ENCODE measurements at regions not wholly inside any gene's neighbourhood (a gene's known extent, or its start where the extent isn't known, plus 50 kb on each side); places are given as distances from the start of the nearest gene placed in this dataset.

- H3K27ac Mint-ChIP-seq: no peak overlapping the region
- Histone ChIP-seq H2AK5ac (ENCODE audit: insufficient read length, low read length) (no peak overlapping the region), H2BK12ac (ENCODE audit: insufficient read length, low read depth, low read length) (no peak overlapping the region), H3K79me2 (ENCODE audit: insufficient read depth, low read length) (no peaks in the 10 kb centered on the region), H3T11ph (ENCODE audit: low read length) (no peak overlapping the region), H3K4me1 (ENCODE audit: insufficient read depth, low read length) (no peaks in the 10 kb centered on the region; the same call in 1 of the 2 replicates), H3K79me1 (ENCODE audit: insufficient read depth, low read depth, low read length, poor library complexity, severe bottlenecking) (no peaks in the 10 kb centered on the region), H3K14ac (ENCODE audit: insufficient read depth, low read length) (no peak overlapping the region), H3K4ac (ENCODE audit: low read depth, low read length) (no peak overlapping the region), H2BK20ac (ENCODE audit: low read depth, low read length, poor library complexity, severe bottlenecking) (no peak overlapping the region), H2BK15ac (ENCODE audit: low read depth, low read length) (no peak overlapping the region), H3K27ac (ENCODE audit: insufficient read length, low read depth, low read length) (no peak overlapping the region), H2AFZ (ENCODE audit: low read length) (no peak overlapping the region), H3K9ac (ENCODE audit: extremely low read depth, insufficient read length, low read length) (no peak overlapping the region), H4K5ac (ENCODE audit: insufficient read length, low read depth, low read length) (no peak overlapping the region), H3K56ac (ENCODE audit: insufficient read length, low read depth, low read length) (no peak overlapping the region), H3K23ac (ENCODE audit: insufficient read length, low read depth, low read length) (no peak overlapping the region), H3K27me3 (ENCODE audit: insufficient read depth, low read length) (no peaks in the 10 kb centered on the region), H3K9me3 (ENCODE audit: control insufficient read depth, low read depth, low read length) (no peaks in the 10 kb centered on the region), H2BK120ac (ENCODE audit: low read depth, low read length, poor library complexity, severe bottlenecking) (no peak overlapping the region), H3K4me2 (ENCODE audit: insufficient read depth, insufficient read length, low read length) (no peak overlapping the region), H4K20me1 (ENCODE audit: control insufficient read depth, insufficient read depth, insufficient read length) (no peaks in the 10 kb centered on the region), H2BK5ac (ENCODE audit: insufficient read length, low read length) (no peak overlapping the region), H4K8ac (replicated peaks; ENCODE audit: insufficient read length, low read depth, low read length) (no peak overlapping the region), H3K23me2 (ENCODE audit: insufficient read length, low read depth, low read length, poor library complexity, severe bottlenecking) (no peaks in the 10 kb centered on the region), H4K91ac (ENCODE audit: insufficient read length, low read depth, low read length) (no peak overlapping the region), H3K18ac (ENCODE audit: insufficient read length, low read depth, low read length) (no peak overlapping the region)
- no peak for DNase-seq
- peaks cover 8% of the 10 kb centered on the region for H3K27me3 Mint-ChIP-seq (ENCODE audit: low read depth)
- no peak overlapping the region for H3K4me3 Mint-ChIP-seq
- no CpG with 5 or more reads among the region's 10 CpGs for WGBS (ENCODE audit: extremely low coverage, insufficient read length, low lambda C conversion rate)
- H3K9me3 Mint-ChIP-seq: no peaks in the 10 kb centered on the region
- no peaks in the 10 kb centered on the region for H3K36me3 Mint-ChIP-seq (ENCODE audit: insufficient read depth in 1 of 3, low read depth in 3 of 3)
- no peak for TF ChIP-seq CTCF (conservative IDR thresholded peaks at IDR 0.05)
- peaks cover 13 to 20% of the 10 kb centered on the region in 2 experiments for H3K4me1 Mint-ChIP-seq
Measured at GRCh38 chr15:66959066-66959465, 106.3 kb upstream of the SMAD3 start.

All from H9 (cell line).